ENCODE measurements at regions not wholly inside any gene's neighbourhood (a gene's known extent, or its start where the extent isn't known, plus 50 kb on each side); places are given as distances from the start of the nearest gene placed in this dataset.

- Mint-ChIP-seq H3K27ac (no peak overlapping the region), H3K4me1 (ENCODE audit: low read depth) (no peaks in the 10 kb centered on the region), H3K4me3 (no peak overlapping the region), H3K27me3 (no peaks in the 10 kb centered on the region), H3K9me3 (peaks cover 5% of the 10 kb centered on the region), H3K36me3 (ENCODE audit: low read depth) (no peaks in the 10 kb centered on the region)
- ChIA-PET CTCF (no interaction called here), POLR2A (no interaction called here)
- DNase-seq (no peak), ATAC-seq (no peak)
- TF ChIP-seq CTCF (IDR thresholded peaks at IDR 0.05) = no peak
- intact Hi-C loops (cut with micrococcal nuclease) = no loop called here
Observed at GRCh38 chr5:3962113-3962512, 366.5 kb downstream of the IRX1 start.

GRCh38 chr5:3963652-3964051 is 368.0 kb downstream of the IRX1 start:
- CTCF ChIA-PET = no interaction called here
- POLR2A ChIA-PET = no interaction called here
- no peak overlapping the region for H3K4me3 Mint-ChIP-seq
- intact Hi-C loops (cut with micrococcal nuclease) = no loop called here
- H3K36me3 Mint-ChIP-seq (ENCODE audit: low read depth) = no peaks in the 10 kb centered on the region
- no peaks in the 10 kb centered on the region for H3K27me3 Mint-ChIP-seq
- H3K4me1 Mint-ChIP-seq (ENCODE audit: low read depth) = no peaks in the 10 kb centered on the region
- TF ChIP-seq CTCF (IDR thresholded peaks at IDR 0.05) = no peak
- no peak overlapping the region for H3K27ac Mint-ChIP-seq
- DNase-seq (no peak), ATAC-seq (no peak)
- H3K9me3 Mint-ChIP-seq = peaks cover 9% of the 10 kb centered on the region

- ATAC-seq (no peak), DNase-seq (no peak)
- H3K9me3 Mint-ChIP-seq = peaks cover 3% of the 10 kb centered on the region
- no peak overlapping the region for H3K27ac Mint-ChIP-seq
- no peaks in the 10 kb centered on the region for H3K4me1 Mint-ChIP-seq (ENCODE audit: low read depth)
- no peaks in the 10 kb centered on the region for H3K36me3 Mint-ChIP-seq (ENCODE audit: low read depth)
- intact Hi-C loops (cut with micrococcal nuclease) = no loop called here
- no peak for TF ChIP-seq CTCF (IDR thresholded peaks at IDR 0.05)
- H3K27me3 Mint-ChIP-seq = peaks cover 4% of the 10 kb centered on the region
- ChIA-PET POLR2A (no interaction called here), CTCF (no interaction called here)
- H3K4me3 Mint-ChIP-seq = no peak overlapping the region
Observed at GRCh38 chr5:3980156-3980555, 384.5 kb downstream of the IRX1 start.

- ATAC-seq = no peak
- peaks cover 4% of the 10 kb centered on the region for H3K9me3 Mint-ChIP-seq
- H3K4me3 Mint-ChIP-seq = no peak overlapping the region
- H3K4me1 Mint-ChIP-seq (ENCODE audit: low read depth) = no peaks in the 10 kb centered on the region
- ChIA-PET POLR2A (no interaction called here), CTCF (no interaction called here)
- DNase-seq = no peak
- peaks cover 2% of the 10 kb centered on the region for H3K27me3 Mint-ChIP-seq
- H3K36me3 Mint-ChIP-seq (ENCODE audit: low read depth) = no peaks in the 10 kb centered on the region
- intact Hi-C loops (cut with micrococcal nuclease) = no loop called here
- no peak overlapping the region for H3K27ac Mint-ChIP-seq
- TF ChIP-seq CTCF (IDR thresholded peaks at IDR 0.05) = no peak
Observed at GRCh38 chr5:3987867-3988266, 392.2 kb downstream of the IRX1 start.

GRCh38 chr5:3993856-3994473 is 398.3 kb downstream of the IRX1 start:
- Mint-ChIP-seq H3K4me1 (ENCODE audit: low read depth) (no peaks in the 10 kb centered on the region), H3K27ac (no peak overlapping the region), H3K9me3 (peaks cover 4% of the 10 kb centered on the region), H3K4me3 (no peak overlapping the region), H3K36me3 (ENCODE audit: low read depth) (no peaks in the 10 kb centered on the region), H3K27me3 (no peaks in the 10 kb centered on the region)
- intact Hi-C loops (cut with micrococcal nuclease) = no loop called here
- POLR2A ChIA-PET = no interaction called here
- CTCF ChIA-PET = no interaction called here
- no peak for DNase-seq
- no peak for TF ChIP-seq CTCF (IDR thresholded peaks at IDR 0.05)
- no peak for ATAC-seq
